Aorta (tissue), 5 donors: ENCODE measurements at regions not wholly inside any gene's neighbourhood (a gene's known extent, or its start where the extent isn't known, plus 50 kb on each side); places are given as distances from the start of the nearest gene placed in this dataset.

Experiments
- ATAC-seq: fragments of 200-7000 bp; cut with Tn5 transposase; one replicate; pipeline ENCODE4 v1.9.1; 2022; ENCODE audit warnings: moderate library complexity; ENCODE audit not compliant: low FRiP score
- DNase-seq, 2 donors: peaks; one replicate each; pipeline ENCODE4 v3.0.0-alpha.2; 2020
- H3K27ac ChIP-seq, 2 donors: one replicate each; pipeline ENCODE4 v1.5.1; 2013; ENCODE audit warnings: low read length in 2 of 2, mild to moderate bottlenecking in 2 of 2, moderate library complexity in 2 of 2, control low read depth in 1 of 2, inconsistent platforms in 1 of 2, low read depth in 1 of 2
- H3K27me3 ChIP-seq, 2 donors: one replicate each; pipeline ENCODE4 v1.6.1; 2013; ENCODE audit warnings: control low read depth in 1 of 2, low read length in 1 of 2, mild to moderate bottlenecking in 1 of 2, moderate library complexity in 1 of 2; ENCODE audit not compliant: insufficient read depth in 2 of 2, control insufficient read depth in 1 of 2
- H3K36me3 ChIP-seq, 2 donors: one replicate each; pipeline ENCODE4 v1.6.1; 2013; ENCODE audit warnings: control low read depth in 1 of 2, low read length in 1 of 2, mild to moderate bottlenecking in 1 of 2; ENCODE audit not compliant: insufficient read depth in 2 of 2, control insufficient read depth in 1 of 2
- H3K4me1 ChIP-seq, 2 donors: one replicate each; pipeline ENCODE4 v1.6.1; 2013; ENCODE audit warnings: low read length in 2 of 2, control low read depth in 1 of 2, mild to moderate bottlenecking in 1 of 2, moderate library complexity in 1 of 2; ENCODE audit not compliant: insufficient read depth in 2 of 2, control insufficient read depth in 1 of 2
- H3K4me3 ChIP-seq, 2 donors: one replicate each; pipeline ENCODE4 v1.5.1; 2013; ENCODE audit warnings: low read length in 2 of 2, control low read depth in 1 of 2, mild to moderate bottlenecking in 1 of 2
- H3K9me3 ChIP-seq: one replicate; pipeline ENCODE4 v1.6.1; 2013; ENCODE audit warnings: mild to moderate bottlenecking, low read length; ENCODE audit not compliant: control insufficient read depth
- WGBS, 2 donors: extraction: QIAGEN DNeasy Blood & Tissue Kit; methylation state at CpG; one replicate each; pipeline ENCODE4 v1.1.7; 2013; 5-methylcytosine and 5-hydroxymethylcytosine counted together
- intact Hi-C, 2 donors: fragments of 100-400 bp; cut with DNase I; formaldehyde crosslinking; loops; one replicate each; pipeline versions ENCODE4 v1.14.2 to v1.15.0; 2022
- donor health status: healthy with polysubstance abuse.
- donor health status: Bipolar disorder and iron deficiency.
- donor health status: DM: no; HTN: no; CAD: no.
- donor health status: DM: no; HTN: no; CAD: no.
- donor health status: DM: yes; HTN: yes; CAD: no.

DNA sequence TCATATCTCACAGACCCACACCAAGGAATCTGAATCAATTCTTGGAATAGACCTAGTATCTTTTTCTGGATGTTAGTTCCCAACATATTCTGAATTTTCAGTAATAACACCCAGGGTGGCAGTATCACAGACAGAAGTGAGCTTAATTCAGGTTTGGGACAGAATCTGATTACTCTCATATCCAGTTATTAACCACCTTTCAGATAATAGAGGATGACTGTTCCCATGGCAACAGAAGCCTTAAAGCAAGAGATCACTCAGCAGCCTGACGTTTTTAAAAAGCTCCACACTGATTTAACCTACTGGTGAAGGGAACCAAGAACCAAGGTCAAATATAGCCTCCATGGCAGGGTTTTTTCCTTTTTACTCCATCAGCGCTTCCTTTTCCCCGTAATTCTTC is 68.4 kb downstream of the ACTBL2 start:
- ATAC-seq (no peak), DNase-seq (no peak)
- Histone ChIP-seq H3K4me3 (no peak overlapping the region), H3K9me3 (no peaks in the 10 kb centered on the region), H3K36me3 (no peaks in the 10 kb centered on the region), H3K27me3 (no peaks in the 10 kb centered on the region), H3K27ac (peak overlapping the region in 1 of 2 donors; percentile 22), H3K4me1 (peaks cover 11 to 14% of the 10 kb centered on the region in 2 donors)
- WGBS, 2 donors: 68 to 92% methylated on average over 3 of the region's 3 CpGs
- intact Hi-C loops: no loop called here

DNA sequence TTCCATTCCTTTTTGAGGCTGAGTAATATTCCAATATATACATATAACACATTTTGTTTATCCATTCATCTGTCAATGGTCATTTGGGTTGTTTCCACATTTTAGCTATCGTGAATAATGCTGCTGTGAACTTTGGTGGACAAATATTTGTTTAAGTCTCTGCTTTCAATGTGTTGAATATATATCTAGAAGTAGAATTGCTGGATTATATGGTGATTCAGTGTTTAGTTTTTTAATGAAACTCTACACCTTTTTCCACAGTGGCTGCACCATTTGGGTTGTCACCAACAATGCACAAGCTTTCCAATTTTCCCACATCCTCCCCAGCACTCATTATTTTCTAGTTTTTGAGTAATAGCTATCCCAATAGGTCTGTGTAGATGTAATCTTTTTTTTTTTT is 69.5 kb downstream of the ACTBL2 start:
- intact Hi-C loops: no loop called here
- H3K27ac ChIP-seq: no peak overlapping the region
- no peak for DNase-seq

DNA sequence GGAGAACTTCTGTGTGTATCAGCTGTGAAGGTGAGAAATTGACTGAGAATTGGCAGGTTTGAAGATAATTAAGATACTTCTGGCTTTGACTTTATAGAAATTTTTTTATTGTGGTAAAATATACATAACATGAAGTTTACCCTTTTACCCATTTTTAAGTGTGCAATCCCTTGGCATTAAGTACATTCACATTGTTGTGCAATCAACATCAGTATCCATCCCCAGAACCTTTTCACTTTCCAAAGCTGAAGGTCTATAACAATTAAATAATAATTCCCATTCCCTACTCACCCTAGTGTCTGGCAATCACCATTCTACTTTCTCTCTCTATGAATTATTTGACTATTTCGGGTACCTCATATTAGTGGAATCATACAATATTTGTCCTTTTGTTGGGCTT is 69.9 kb downstream of the ACTBL2 start:
- Histone ChIP-seq H3K4me1 (peaks cover 16 to 17% of the 10 kb centered on the region in 2 donors), H3K36me3 (no peaks in the 10 kb centered on the region), H3K4me3 (no peak overlapping the region), H3K27ac (no peak overlapping the region), H3K27me3 (no peaks in the 10 kb centered on the region), H3K9me3 (no peaks in the 10 kb centered on the region)
- 97 to 100% methylated on average over 1 of the region's 1 CpG for WGBS, 2 donors
- no peak for DNase-seq
- no peak for ATAC-seq
- intact Hi-C loops: no loop called here

More for the DNA sequence above, 69.5 kb downstream of the ACTBL2 start:
- 19 to 26% methylated on average over 1 of the region's 1 CpG for WGBS, 2 donors
- no peak overlapping the region for H3K4me3 ChIP-seq
- peaks cover 11 to 15% of the 10 kb centered on the region in 2 donors for H3K4me1 ChIP-seq
- H3K36me3 ChIP-seq: no peaks in the 10 kb centered on the region
- no peaks in the 10 kb centered on the region for H3K27me3 ChIP-seq
- H3K9me3 ChIP-seq: no peaks in the 10 kb centered on the region
- ATAC-seq: no peak

DNA sequence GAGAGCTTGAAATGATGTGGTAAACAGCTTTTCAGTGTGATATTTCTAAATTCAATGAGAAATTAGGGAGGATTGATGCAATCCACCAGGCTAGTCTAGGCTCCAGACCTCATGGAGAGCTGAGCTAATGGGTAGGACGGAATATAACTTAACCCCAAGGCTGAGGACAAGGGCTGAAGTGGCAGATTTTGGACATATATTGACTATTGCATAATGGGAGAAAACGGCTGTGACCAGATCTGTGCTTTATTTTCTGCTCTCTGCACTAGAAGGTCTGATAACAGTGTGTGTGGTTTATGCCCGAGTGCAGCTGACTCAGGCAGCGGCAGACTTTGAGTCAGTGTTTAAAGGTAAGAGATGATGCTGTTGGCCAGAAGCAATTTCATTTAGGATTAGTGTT is 70.6 kb downstream of the ACTBL2 start:
- peaks cover 17 to 20% of the 10 kb centered on the region in 2 donors for H3K4me1 ChIP-seq
- DNase-seq (no peak), ATAC-seq (peak; percentile 53)
- no peaks in the 10 kb centered on the region for H3K9me3 ChIP-seq
- 2 to 6% methylated on average over 4 of the region's 4 CpGs for WGBS, 2 donors
- H3K4me3 ChIP-seq: no peak overlapping the region
- intact Hi-C loops: no loop called here
- peak overlapping the region in 1 of 2 donors; percentile 57 for H3K27ac ChIP-seq
- no peaks in the 10 kb centered on the region for H3K27me3 ChIP-seq
- H3K36me3 ChIP-seq: no peaks in the 10 kb centered on the region

DNA sequence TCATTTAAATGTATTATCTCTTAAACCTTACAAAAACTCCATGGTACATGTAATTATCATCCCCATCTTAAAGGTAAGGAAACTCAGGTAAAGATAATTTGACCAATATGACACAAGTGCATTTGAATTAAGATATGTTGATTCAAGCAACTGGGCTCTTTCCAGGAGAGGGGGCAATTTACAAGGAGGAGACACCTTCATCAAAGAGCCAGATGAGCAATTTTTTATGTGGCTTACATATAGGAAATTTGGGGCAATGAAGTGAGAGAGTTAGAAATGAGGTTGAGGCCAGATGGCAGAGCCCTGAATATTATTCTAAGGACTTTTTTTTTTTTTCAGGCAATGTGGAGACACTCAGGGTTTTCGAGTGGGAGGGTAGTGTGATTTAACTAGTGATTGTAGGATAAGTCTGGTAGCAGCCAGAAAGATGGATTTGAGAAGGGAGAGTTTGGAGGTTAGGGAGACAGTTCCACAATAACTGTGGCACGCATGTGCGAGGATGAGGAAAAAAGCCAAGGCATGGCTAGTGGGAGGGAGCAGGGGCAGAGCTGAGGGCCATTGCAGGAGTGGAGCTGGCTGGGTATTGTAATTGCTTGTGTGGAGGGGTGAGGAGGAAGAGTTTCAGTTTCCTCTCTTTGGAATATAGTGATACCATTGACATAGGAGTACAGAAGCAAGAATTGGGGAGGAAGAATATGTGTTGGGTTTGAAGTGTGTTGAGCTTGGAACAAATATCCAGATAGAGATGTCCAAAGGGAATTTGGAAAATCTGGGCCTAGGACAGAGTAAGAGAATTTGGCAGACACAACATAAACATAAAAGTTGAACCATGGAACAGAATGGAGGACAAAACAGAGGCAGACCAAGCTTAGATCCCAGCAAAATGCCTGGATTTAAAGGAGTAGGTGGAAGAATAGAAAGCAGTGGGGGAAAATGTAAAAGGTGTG is 72.0 kb downstream of the ACTBL2 start:
- ATAC-seq: peak; percentile 47
- peak overlapping the region; percentile 83 to 97 for H3K27ac ChIP-seq
- intact Hi-C loops: no loop called here

DNA sequence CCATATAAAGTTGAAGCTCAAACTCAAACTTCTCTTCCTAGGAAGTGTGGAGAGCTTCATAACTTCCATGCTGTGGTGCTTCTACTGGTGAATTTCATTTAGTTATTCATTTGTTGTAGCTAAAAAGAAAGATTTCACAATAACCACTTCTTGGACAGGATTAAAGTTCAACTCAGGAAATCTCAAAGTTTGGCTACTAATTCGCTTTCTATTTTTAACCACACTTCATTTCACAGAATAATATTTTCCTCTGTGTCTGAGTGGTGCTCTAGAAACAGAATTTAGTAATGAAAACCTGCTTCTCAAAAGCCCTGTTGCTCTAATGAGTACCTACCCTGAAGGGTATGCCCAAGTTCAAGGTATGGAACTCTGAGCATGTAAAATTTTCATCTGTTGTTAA is 73.9 kb downstream of the ACTBL2 start:
- intact Hi-C loops: loop anchor here in 1 of 2 donors (5.0 to 10.0 kb wide), 2 partner anchors 44 to 86 kb away; no protein-coding TSS in a partner anchor
- 0 to 4% methylated on average over 1 of the region's 1 CpG for WGBS, 2 donors
- peak; percentile 56 for ATAC-seq
- no peak for DNase-seq
- Histone ChIP-seq H3K4me3 (no peak overlapping the region), H3K27me3 (no peaks in the 10 kb centered on the region), H3K9me3 (no peaks in the 10 kb centered on the region), H3K36me3 (no peaks in the 10 kb centered on the region), H3K4me1 (peaks cover 16 to 24% of the 10 kb centered on the region in 2 donors), H3K27ac (peak overlapping the region in 1 of 2 donors; percentile 98)

More for the DNA sequence above, 72.0 kb downstream of the ACTBL2 start:
- no peaks in the 10 kb centered on the region for H3K9me3 ChIP-seq
- peaks cover 16 to 21% of the 10 kb centered on the region in 2 donors for H3K4me1 ChIP-seq
- 11 to 16% methylated on average over 3 of the region's 3 CpGs for WGBS, 2 donors
- DNase-seq: no peak
- H3K4me3 ChIP-seq: no peak overlapping the region
- no peaks in the 10 kb centered on the region for H3K36me3 ChIP-seq
- H3K27me3 ChIP-seq: no peaks in the 10 kb centered on the region

DNA sequence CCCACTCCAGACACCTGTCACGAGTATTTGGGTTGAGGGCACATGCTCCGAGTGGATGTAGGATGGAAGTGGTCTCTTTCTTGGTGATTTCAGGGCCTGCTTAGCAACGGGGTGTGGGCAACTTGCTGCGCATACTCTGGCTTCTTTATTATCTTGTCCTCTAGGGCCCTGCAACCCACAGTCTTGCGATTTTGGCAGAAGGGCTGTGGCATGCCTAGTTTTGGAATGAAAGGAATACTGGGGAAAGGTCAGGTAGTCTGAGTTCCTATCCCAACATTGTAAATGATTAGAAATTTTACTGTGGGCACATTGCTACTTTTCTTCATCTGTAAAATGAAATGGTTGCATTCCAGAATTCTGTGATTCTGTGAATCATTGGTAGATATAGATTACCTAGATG is 74.3 kb downstream of the ACTBL2 start:
- Histone ChIP-seq H3K9me3 (no peaks in the 10 kb centered on the region), H3K27ac (peak overlapping the region; percentile 83 to 90), H3K4me1 (peaks cover 16 to 24% of the 10 kb centered on the region in 2 donors), H3K27me3 (no peaks in the 10 kb centered on the region), H3K4me3 (no peak overlapping the region), H3K36me3 (no peaks in the 10 kb centered on the region)
- intact Hi-C loops: loop anchor here in 1 of 2 donors (5.0 to 10.0 kb wide), 2 partner anchors 44 to 87 kb away; no protein-coding TSS in a partner anchor
- 76 to 82% methylated on average over 5 of the region's 5 CpGs for WGBS, 2 donors
- no peak for DNase-seq
- ATAC-seq: no peak

DNA sequence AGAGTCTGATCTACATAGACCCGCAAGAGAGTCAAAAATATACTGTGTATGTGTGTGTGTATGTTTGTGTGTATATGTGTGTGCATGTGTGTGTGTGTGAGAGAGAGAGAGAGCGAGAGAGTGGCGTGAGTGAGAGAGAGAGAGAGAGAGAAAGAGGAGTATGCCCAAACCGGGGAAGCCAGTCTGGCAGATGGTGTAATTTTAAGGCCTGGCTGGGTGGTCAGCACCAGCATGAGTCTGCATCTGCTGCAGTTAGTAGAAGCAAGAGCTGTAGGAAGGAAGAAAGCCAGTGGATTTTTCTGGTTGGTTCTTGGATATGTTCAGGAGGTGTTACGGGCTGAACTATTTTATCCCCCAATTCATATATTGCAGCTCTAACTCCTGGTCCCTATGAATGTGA is 75.2 kb downstream of the ACTBL2 start:
- DNase-seq (no peak), ATAC-seq (no peak)
- Histone ChIP-seq H3K9me3 (no peaks in the 10 kb centered on the region), H3K4me3 (no peak overlapping the region), H3K27ac (peak overlapping the region in 1 of 2 donors; percentile 90), H3K36me3 (no peaks in the 10 kb centered on the region), H3K27me3 (no peaks in the 10 kb centered on the region), H3K4me1 (peaks cover 16 to 24% of the 10 kb centered on the region in 2 donors)
- intact Hi-C loops: loop anchor here in 1 of 2 donors (5.0 to 10.0 kb wide), 2 partner anchors 45 to 87 kb away; no protein-coding TSS in a partner anchor
- 42 to 44% methylated on average over 5 of the region's 5 CpGs for WGBS, 2 donors
